Activated CD4-positive, alpha-beta T cell treated with anti-CD3 and anti-CD28 coated beads, Interleukin-2, amount 10 ng/mL, durations not matched to agents 24 days and 14 days (primary cell): ENCODE measurements at regions not wholly inside any gene's neighbourhood (a gene's known extent, or its start where the extent isn't known, plus 50 kb on each side); places are given as distances from the start of the nearest gene placed in this dataset.
"Not testable (repeated sequence)": the region's sequence is repeated elsewhere in the genome, so short reads cannot be mapped to it uniquely, and the experiment has no call there.

Source experiments
- DNase-seq: peaks from one replicate; pipeline ENCODE4 v3.0.0; 2022
- H3K27ac Mint-ChIP-seq: one replicate; pipeline ENCODE4 v1.8.0; 2022; ENCODE audit warnings: mild to moderate bottlenecking, mixed read lengths
- H3K27me3 Mint-ChIP-seq: one replicate; pipeline ENCODE4 v1.8.0; 2022; ENCODE audit warnings: mixed read lengths
- H3K36me3 Mint-ChIP-seq: one replicate; pipeline ENCODE4 v1.8.0; 2022; ENCODE audit warnings: low read depth, mild to moderate bottlenecking, mixed read lengths
- H3K4me1 Mint-ChIP-seq: one replicate; pipeline ENCODE4 v1.8.0; 2021; ENCODE audit warnings: mixed read lengths
- H3K4me3 Mint-ChIP-seq: one replicate; pipeline ENCODE4 v1.8.0; 2022; ENCODE audit warnings: mild to moderate bottlenecking, moderate library complexity, mixed read lengths
- H3K9me3 Mint-ChIP-seq: one replicate; pipeline ENCODE4 v1.8.0; 2021; ENCODE audit warnings: mixed read lengths
- intact Hi-C: fragments of 100-400 bp; cut with micrococcal nuclease; formaldehyde crosslinking; loops from one replicate; pipeline ENCODE4 v1.15.1; 2023

- no peak overlapping the region for H3K4me3 Mint-ChIP-seq
- H3K9me3 Mint-ChIP-seq = no peaks in the 10 kb centered on the region
- no peak overlapping the region for H3K27ac Mint-ChIP-seq
- intact Hi-C loops = no loop called here
- peaks cover 2% of the 10 kb centered on the region for H3K27me3 Mint-ChIP-seq
- DNase-seq = no peak
- H3K36me3 Mint-ChIP-seq = no peaks in the 10 kb centered on the region
- H3K4me1 Mint-ChIP-seq = no peaks in the 10 kb centered on the region
Observed at GRCh38 chr11:134846328-134847082, 434.5 kb upstream of the B3GAT1 start.

- no peaks in the 10 kb centered on the region for H3K36me3 Mint-ChIP-seq
- no peaks in the 10 kb centered on the region for H3K9me3 Mint-ChIP-seq
- peaks cover 2% of the 10 kb centered on the region for H3K27me3 Mint-ChIP-seq
- intact Hi-C loops = no loop called here
- H3K4me3 Mint-ChIP-seq = no peak overlapping the region
- no peak for DNase-seq
- H3K4me1 Mint-ChIP-seq = no peaks in the 10 kb centered on the region
- H3K27ac Mint-ChIP-seq = no peak overlapping the region
Observed at GRCh38 chr11:134845474-134846327, 433.7 kb upstream of the B3GAT1 start.

GRCh38 chr11:134844838-134845237 lies 432.8 kb upstream of the B3GAT1 start:
- Mint-ChIP-seq H3K4me3 (no peak overlapping the region), H3K36me3 (no peaks in the 10 kb centered on the region), H3K27me3 (no peaks in the 10 kb centered on the region), H3K9me3 (no peaks in the 10 kb centered on the region), H3K4me1 (no peaks in the 10 kb centered on the region), H3K27ac (no peak overlapping the region)
- DNase-seq = no peak
- intact Hi-C loops = no loop called here

- Mint-ChIP-seq H3K27ac (no peak overlapping the region), H3K36me3 (no peaks in the 10 kb centered on the region), H3K9me3 (no peaks in the 10 kb centered on the region), H3K4me3 (no peak overlapping the region), H3K4me1 (no peaks in the 10 kb centered on the region), H3K27me3 (no peaks in the 10 kb centered on the region)
- no peak for DNase-seq
- intact Hi-C loops = no loop called here
Observed at GRCh38 chr11:134843735-134844134, 431.7 kb upstream of the B3GAT1 start.

GRCh38 chr11:134843020-134843419 lies 431.0 kb upstream of the B3GAT1 start:
- Mint-ChIP-seq H3K27me3 (no peaks in the 10 kb centered on the region), H3K36me3 (no peaks in the 10 kb centered on the region), H3K9me3 (no peaks in the 10 kb centered on the region), H3K4me3 (no peak overlapping the region), H3K4me1 (no peaks in the 10 kb centered on the region), H3K27ac (no peak overlapping the region)
- DNase-seq = no peak
- intact Hi-C loops = no loop called here

- H3K27me3 Mint-ChIP-seq = no peaks in the 10 kb centered on the region
- no peaks in the 10 kb centered on the region for H3K9me3 Mint-ChIP-seq
- no peaks in the 10 kb centered on the region for H3K4me1 Mint-ChIP-seq
- intact Hi-C loops = no loop called here
- H3K27ac Mint-ChIP-seq = no peak overlapping the region
- no peak overlapping the region for H3K4me3 Mint-ChIP-seq
- no peak for DNase-seq
- no peaks in the 10 kb centered on the region for H3K36me3 Mint-ChIP-seq
Observed at GRCh38 chr11:134841972-134842371, 429.9 kb upstream of the B3GAT1 start.

- Mint-ChIP-seq H3K4me3 (no peak overlapping the region), H3K9me3 (no peaks in the 10 kb centered on the region), H3K4me1 (no peaks in the 10 kb centered on the region), H3K36me3 (no peaks in the 10 kb centered on the region), H3K27me3 (no peaks in the 10 kb centered on the region), H3K27ac (no peak overlapping the region)
- intact Hi-C loops = no loop called here
- no peak for DNase-seq
Observed at GRCh38 chr11:134841411-134841810, 429.4 kb upstream of the B3GAT1 start.

- Mint-ChIP-seq H3K4me1 (no peaks in the 10 kb centered on the region), H3K27ac (no peak overlapping the region), H3K36me3 (no peaks in the 10 kb centered on the region), H3K4me3 (no peak overlapping the region), H3K27me3 (no peaks in the 10 kb centered on the region), H3K9me3 (no peaks in the 10 kb centered on the region)
- intact Hi-C loops = no loop called here
- DNase-seq = no peak
Observed at GRCh38 chr11:134840945-134841344, 428.9 kb upstream of the B3GAT1 start.

- H3K27ac Mint-ChIP-seq, H3K9me3 Mint-ChIP-seq, H3K27me3 Mint-ChIP-seq, H3K4me3 Mint-ChIP-seq, H3K36me3 Mint-ChIP-seq, DNase-seq, H3K4me1 Mint-ChIP-seq, intact Hi-C loops: not testable (repeated sequence)
Observed at GRCh38 chr11:134840165-134840564, 428.1 kb upstream of the B3GAT1 start.

- Mint-ChIP-seq H3K27me3 (no peaks in the 10 kb centered on the region), H3K27ac (no peak overlapping the region), H3K4me3 (no peak overlapping the region), H3K36me3 (no peaks in the 10 kb centered on the region), H3K9me3 (no peaks in the 10 kb centered on the region), H3K4me1 (no peaks in the 10 kb centered on the region)
- no peak for DNase-seq
- intact Hi-C loops = no loop called here
Observed at GRCh38 chr11:134838708-134839107, 426.7 kb upstream of the B3GAT1 start.

GRCh38 chr11:134837887-134838232 lies 425.8 kb upstream of the B3GAT1 start:
- Mint-ChIP-seq H3K4me3 (no peak overlapping the region), H3K27ac (no peak overlapping the region), H3K27me3 (no peaks in the 10 kb centered on the region), H3K4me1 (no peaks in the 10 kb centered on the region), H3K9me3 (no peaks in the 10 kb centered on the region), H3K36me3 (no peaks in the 10 kb centered on the region)
- no peak for DNase-seq
- intact Hi-C loops = no loop called here

GRCh38 chr11:134837166-134837886 lies 425.3 kb upstream of the B3GAT1 start:
- H3K27me3 Mint-ChIP-seq = no peaks in the 10 kb centered on the region
- H3K36me3 Mint-ChIP-seq = no peaks in the 10 kb centered on the region
- no peaks in the 10 kb centered on the region for H3K9me3 Mint-ChIP-seq
- no peaks in the 10 kb centered on the region for H3K4me1 Mint-ChIP-seq
- H3K4me3 Mint-ChIP-seq = no peak overlapping the region
- H3K27ac Mint-ChIP-seq = no peak overlapping the region
- intact Hi-C loops = no loop called here
- no peak for DNase-seq

GRCh38 chr11:134836561-134836960 lies 424.5 kb upstream of the B3GAT1 start:
- H3K36me3 Mint-ChIP-seq = no peaks in the 10 kb centered on the region
- no peaks in the 10 kb centered on the region for H3K4me1 Mint-ChIP-seq
- no peak overlapping the region for H3K4me3 Mint-ChIP-seq
- intact Hi-C loops = no loop called here
- H3K27ac Mint-ChIP-seq = no peak overlapping the region
- no peaks in the 10 kb centered on the region for H3K27me3 Mint-ChIP-seq
- H3K9me3 Mint-ChIP-seq = no peaks in the 10 kb centered on the region
- DNase-seq = no peak

GRCh38 chr11:134835561-134835960 lies 423.5 kb upstream of the B3GAT1 start:
- no peak for DNase-seq
- no peaks in the 10 kb centered on the region for H3K9me3 Mint-ChIP-seq
- H3K27me3 Mint-ChIP-seq = peaks cover under 1% of the 10 kb centered on the region
- no peak overlapping the region for H3K4me3 Mint-ChIP-seq
- no peak overlapping the region for H3K27ac Mint-ChIP-seq
- intact Hi-C loops = no loop called here
- H3K36me3 Mint-ChIP-seq = no peaks in the 10 kb centered on the region
- no peaks in the 10 kb centered on the region for H3K4me1 Mint-ChIP-seq
